ENCODE measurements at regions not wholly inside any gene's neighbourhood (a gene's known extent, or its start where the extent isn't known, plus 50 kb on each side); places are given as distances from the start of the nearest gene placed in this dataset.

DNA sequence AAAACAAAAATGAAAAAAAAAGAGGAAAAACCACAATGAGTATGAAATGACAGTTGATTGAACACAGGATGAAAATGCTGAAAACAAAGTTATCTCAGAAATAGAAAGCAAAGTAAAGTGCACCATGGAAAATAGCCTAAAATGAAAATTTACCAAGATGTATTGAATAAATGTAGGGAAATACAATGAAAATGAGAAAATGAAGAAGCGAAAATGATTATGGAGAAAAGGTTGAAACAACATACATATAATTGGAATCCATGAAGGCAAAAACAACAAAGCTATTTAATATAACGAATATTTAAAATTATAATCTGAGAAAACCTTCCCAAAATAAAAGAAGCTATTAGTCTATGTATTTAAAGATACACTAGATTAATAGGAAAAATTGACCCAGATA is 147.4 kb downstream of the TMEM18 start:
- DNase-seq (no peak), ATAC-seq (ENCODE audit: low FRiP score in 2 of 2) (no peak)
- Histone ChIP-seq H3K4me3 (no peak overlapping the region), H3K4me1 (no peaks in the 10 kb centered on the region), H3K27me3 (no peaks in the 10 kb centered on the region), H3K36me3 (no peaks in the 10 kb centered on the region), H3K27ac (no peak overlapping the region), H3K9me3 (peaks cover 0 to 9% (median 3%) of the 10 kb centered on the region in 4 donors)
- TF ChIP-seq, protein P1, sequence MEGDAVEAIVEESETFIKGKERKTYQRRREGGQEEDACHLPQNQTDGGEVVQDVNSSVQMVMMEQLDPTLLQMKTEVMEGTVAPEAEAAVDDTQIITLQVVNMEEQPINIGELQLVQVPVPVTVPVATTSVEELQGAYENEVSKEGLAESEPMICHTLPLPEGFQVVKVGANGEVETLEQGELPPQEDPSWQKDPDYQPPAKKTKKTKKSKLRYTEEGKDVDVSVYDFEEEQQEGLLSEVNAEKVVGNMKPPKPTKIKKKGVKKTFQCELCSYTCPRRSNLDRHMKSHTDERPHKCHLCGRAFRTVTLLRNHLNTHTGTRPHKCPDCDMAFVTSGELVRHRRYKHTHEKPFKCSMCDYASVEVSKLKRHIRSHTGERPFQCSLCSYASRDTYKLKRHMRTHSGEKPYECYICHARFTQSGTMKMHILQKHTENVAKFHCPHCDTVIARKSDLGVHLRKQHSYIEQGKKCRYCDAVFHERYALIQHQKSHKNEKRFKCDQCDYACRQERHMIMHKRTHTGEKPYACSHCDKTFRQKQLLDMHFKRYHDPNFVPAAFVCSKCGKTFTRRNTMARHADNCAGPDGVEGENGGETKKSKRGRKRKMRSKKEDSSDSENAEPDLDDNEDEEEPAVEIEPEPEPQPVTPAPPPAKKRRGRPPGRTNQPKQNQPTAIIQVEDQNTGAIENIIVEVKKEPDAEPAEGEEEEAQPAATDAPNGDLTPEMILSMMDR (IDR thresholded peaks at IDR 0.05), result no peak
- no peak for TF ChIP-seq POLR2A (IDR thresholded peaks at IDR 0.05)
- no peak for TF ChIP-seq EP300 (IDR thresholded peaks at IDR 0.05)
- TF ChIP-seq POLR2AphosphoS5 (IDR thresholded peaks at IDR 0.05), result no peak
- WGBS, 2 donors, result 88% methylated on average over 2 of the region's 2 CpGs

DNA sequence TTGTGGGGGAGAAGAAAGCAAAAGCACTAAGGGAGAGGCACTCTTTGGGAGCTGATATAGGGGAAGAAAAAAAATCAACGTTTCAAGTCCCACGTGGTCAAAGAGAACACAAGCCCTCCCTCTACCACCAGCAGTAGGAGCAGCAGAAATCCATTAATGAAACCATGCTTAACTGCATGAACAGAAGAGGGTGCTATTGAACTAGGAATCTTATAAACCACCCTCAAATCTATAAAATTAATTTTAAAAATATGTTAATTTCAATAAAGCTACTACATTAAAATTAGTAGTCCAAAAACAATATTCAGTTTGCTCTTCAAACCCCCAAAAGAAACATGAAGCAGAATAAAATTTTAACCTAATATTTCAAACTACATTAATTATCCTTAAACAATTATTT is 147.8 kb downstream of the TMEM18 start:
- DNase-seq, result no peak
- Histone ChIP-seq H3K36me3 (no peaks in the 10 kb centered on the region), H3K4me1 (no peaks in the 10 kb centered on the region), H3K4me3 (no peak overlapping the region), H3K27ac (no peak overlapping the region), H3K9me3 (peaks cover 0 to 9% (median 3%) of the 10 kb centered on the region in 4 donors), H3K27me3 (no peaks in the 10 kb centered on the region)
- TF ChIP-seq EP300 (IDR thresholded peaks at IDR 0.05), result no peak
- no peak for TF ChIP-seq POLR2AphosphoS5 (IDR thresholded peaks at IDR 0.05)
- TF ChIP-seq POLR2A (IDR thresholded peaks at IDR 0.05), result no peak
- TF ChIP-seq, protein P1 (IDR thresholded peaks at IDR 0.05), result no peak
- peak in 1 of 2 donors; percentile 44 for ATAC-seq (ENCODE audit: low FRiP score in 2 of 2)
- 0 to 2% methylated on average over 2 of the region's 2 CpGs for WGBS, 2 donors

DNA sequence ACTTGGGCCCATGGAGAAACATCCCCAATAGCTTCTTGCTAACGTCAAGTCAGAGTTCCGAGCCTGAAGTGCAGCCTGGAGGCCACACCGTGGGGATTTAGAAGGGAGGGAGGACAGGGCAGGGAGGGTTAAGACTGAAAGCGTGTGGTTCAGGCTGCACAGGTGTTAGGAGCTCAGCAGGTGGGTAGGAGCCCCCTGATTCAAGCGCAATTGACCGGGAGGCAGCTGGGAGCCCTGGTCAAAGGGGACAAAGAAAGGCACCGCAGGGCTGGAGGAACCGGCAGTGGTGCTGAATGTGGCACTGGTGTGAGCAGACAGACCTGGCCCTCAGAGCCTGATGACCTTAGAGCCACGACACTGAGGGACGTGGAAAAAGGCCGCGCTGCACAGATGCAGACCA is 149.6 kb downstream of the TMEM18 start:
- H3K4me3 ChIP-seq, result no peak overlapping the region
- DNase-seq, result no peak
- no peaks in the 10 kb centered on the region for H3K36me3 ChIP-seq
- no peaks in the 10 kb centered on the region for H3K4me1 ChIP-seq
- TF ChIP-seq POLR2A (IDR thresholded peaks at IDR 0.05) (no peak), EP300 (IDR thresholded peaks at IDR 0.05) (no peak), POLR2AphosphoS5 (IDR thresholded peaks at IDR 0.05) (no peak)
- TF ChIP-seq, protein P1 (IDR thresholded peaks at IDR 0.05), result no peak
- no peak overlapping the region for H3K27ac ChIP-seq
- WGBS, 2 donors, result 70 to 76% methylated on average over 12 of the region's 12 CpGs
- no peaks in the 10 kb centered on the region for H3K27me3 ChIP-seq
- H3K9me3 ChIP-seq, result peaks cover 0 to 9% (median 3%) of the 10 kb centered on the region in 4 donors
- ATAC-seq (ENCODE audit: low FRiP score in 2 of 2), result no peak

DNA sequence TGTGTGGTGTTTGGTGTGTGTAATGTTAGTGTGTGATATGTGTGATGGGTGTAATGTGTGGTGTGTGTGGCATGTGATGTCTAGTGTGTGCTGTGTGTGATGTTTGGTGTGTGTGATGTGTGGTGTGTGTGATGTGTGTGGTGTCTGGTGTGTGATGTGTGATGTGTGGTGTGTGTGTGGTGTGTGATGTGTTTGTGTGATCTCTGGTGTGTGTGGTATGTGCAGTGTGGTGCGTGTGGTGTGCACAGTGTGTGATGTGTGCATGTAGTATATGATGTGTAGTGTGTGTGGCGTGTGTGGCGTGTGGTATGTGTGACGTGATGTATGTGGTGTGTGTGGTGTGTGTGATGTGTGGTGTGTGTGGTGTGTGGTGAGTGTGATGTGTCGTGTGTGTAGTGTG is 150.3 kb downstream of the TMEM18 start:
- Histone ChIP-seq H3K27ac (no peak overlapping the region), H3K4me1 (no peaks in the 10 kb centered on the region), H3K27me3 (no peaks in the 10 kb centered on the region), H3K36me3 (no peaks in the 10 kb centered on the region), H3K4me3 (no peak overlapping the region), H3K9me3 (peaks cover 0 to 5% (median 3%) of the 10 kb centered on the region in 4 donors)
- peak in 1 of 2 donors; percentile 41 for ATAC-seq (ENCODE audit: low FRiP score in 2 of 2)
- DNase-seq, result no peak
- TF ChIP-seq, protein P1 (IDR thresholded peaks at IDR 0.05), result no peak
- TF ChIP-seq POLR2A (IDR thresholded peaks at IDR 0.05) (no peak), POLR2AphosphoS5 (IDR thresholded peaks at IDR 0.05) (no peak), EP300 (IDR thresholded peaks at IDR 0.05) (no peak)
- 92 to 94% methylated on average over 5 of the region's 5 CpGs for WGBS, 2 donors

DNA sequence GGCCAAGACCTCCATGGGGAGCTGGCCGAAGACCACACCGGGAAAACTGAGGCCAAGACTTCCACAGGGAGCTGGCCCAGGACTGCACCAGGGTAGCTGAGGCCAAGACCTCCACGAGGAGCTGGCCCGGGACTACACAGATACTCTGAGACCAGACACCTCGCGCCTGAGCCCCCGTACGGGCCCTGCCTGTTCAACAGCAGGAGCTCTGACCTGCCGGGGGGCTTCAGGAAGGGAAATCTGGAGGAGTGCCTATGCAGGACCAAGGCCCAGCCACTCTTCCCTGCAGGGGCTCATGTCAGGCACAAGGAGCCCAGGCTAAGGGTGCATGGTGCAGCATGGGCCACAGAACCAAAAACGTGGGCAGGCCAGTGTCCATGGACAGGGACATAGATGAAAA is 151.6 kb downstream of the TMEM18 start:
- H3K27me3 ChIP-seq, result no peaks in the 10 kb centered on the region
- no peaks in the 10 kb centered on the region for H3K36me3 ChIP-seq
- H3K27ac ChIP-seq, result no peak overlapping the region
- WGBS, 2 donors, result 88 to 95% methylated on average over 5 to 10 of the region's 10 CpGs
- no peak overlapping the region for H3K4me3 ChIP-seq
- no peak for ATAC-seq (ENCODE audit: low FRiP score in 2 of 2)
- no peaks in the 10 kb centered on the region for H3K4me1 ChIP-seq
- no peak for DNase-seq
- peaks cover 0 to 4% (median 3%) of the 10 kb centered on the region in 4 donors for H3K9me3 ChIP-seq
- TF ChIP-seq POLR2A (IDR thresholded peaks at IDR 0.05) (no peak), EP300 (IDR thresholded peaks at IDR 0.05) (no peak), POLR2AphosphoS5 (IDR thresholded peaks at IDR 0.05) (no peak)
- TF ChIP-seq, protein P1 (IDR thresholded peaks at IDR 0.05), result no peak

Data from upper lobe of left lung (tissue), 6 donors.